ENCODE measurements at regions not wholly inside any gene's neighbourhood (a gene's known extent, or its start where the extent isn't known, plus 50 kb on each side); places are given as distances from the start of the nearest gene placed in this dataset.

GRCh38 chr6:22150368-22151035, 146.3 kb downstream of the PRL start:
- Histone ChIP-seq H2AK5ac (ENCODE audit: low read depth, low read length) (no peak overlapping the region), H3K4me1 (ENCODE audit: control insufficient read depth, insufficient read depth, low read length) (peaks cover 22% of the 10 kb centered on the region), H2AK9ac (replicated peaks; ENCODE audit: low read depth, low read length, poor library complexity) (no peak overlapping the region), H3K14ac (replicated peaks; ENCODE audit: low read depth, low read length) (0 out of 2 replicates have a peak overlapping the region, but pooled peaks have one; percentile 1), H2AFZ (replicated peaks; ENCODE audit: low read length, poor library complexity) (no peak overlapping the region), H2BK15ac (ENCODE audit: low read depth, low read length) (peak overlapping the region; percentile 68; the same call in 2 of the 3 replicates), H3K27me3 (ENCODE audit: control insufficient read depth, insufficient read depth, low read length) (no peaks in the 10 kb centered on the region), H3K79me1 (ENCODE audit: low read depth in 1 of 2, low read length in 2 of 2) (0 out of 4 replicates have a peak, but pooled peaks cover 0 to 3% of the 10 kb centered on the region in 2 experiments), H3K23ac (ENCODE audit: low read depth, low read length) (0 out of 2 replicates have a peak overlapping the region, but pooled peaks have one; percentile 2), H3K27ac (ENCODE audit: insufficient read depth, low read length) (peak overlapping the region; percentile 75; the same call in 1 of the 2 replicates), H4K20me1 (ENCODE audit: insufficient read depth, low read length) (no peaks in the 10 kb centered on the region), H2BK120ac (ENCODE audit: low read depth, low read length) (peak overlapping the region; percentile 54), H3K18ac (ENCODE audit: low read depth, low read length) (peak overlapping the region; percentile 88; the same call in 1 of the 2 replicates), H3K9ac (ENCODE audit: low read depth, low read length) (peak overlapping the region; percentile 14; the same call in 1 of the 2 replicates), H3K4ac (ENCODE audit: low read depth, low read length) (peak overlapping the region; percentile 19; the same call in 1 of the 2 replicates), H3K9me1 (ENCODE audit: insufficient read depth, low read length) (peaks cover 12% of the 10 kb centered on the region; the same call in 1 of the 2 replicates), H3K56ac (ENCODE audit: extremely low read depth, insufficient read depth, low read length) (peak overlapping the region; percentile 23; the same call in 1 of the 2 replicates), H3K4me2 (ENCODE audit: low read depth, low read length) (peak overlapping the region; percentile 50; the same call in 1 of the 2 replicates), H3K36me3 (ENCODE audit: control insufficient read depth, insufficient read depth, low read length) (no peaks in the 10 kb centered on the region), H3K4me3 (ENCODE audit: insufficient read depth, low read depth, low read length) (no peak overlapping the region), H4K91ac (ENCODE audit: insufficient read depth, low read depth, low read length) (peak overlapping the region; percentile 27), H4K8ac (ENCODE audit: low read depth in 2 of 2, low read length in 2 of 2) (peak overlapping the region in 1 of 2 experiments; percentile 6; a peak in 1 of 4 replicates), H2BK5ac (ENCODE audit: low read depth, low read length, poor library complexity, severe bottlenecking) (peak overlapping the region; percentile 80), H3K9me3 (ENCODE audit: control insufficient read depth, insufficient read depth, low read length) (no peaks in the 10 kb centered on the region), H2BK20ac (ENCODE audit: low read depth, low read length) (peak overlapping the region; percentile 28; the same call in 1 of the 2 replicates), H4K5ac (ENCODE audit: low read depth, low read length) (peak overlapping the region; percentile 85; the same call in 1 of the 2 replicates)
- DNase-seq (no peak), ATAC-seq (ENCODE audit: low read depth) (peak; percentile 44)
- TF ChIP-seq, protein P1, sequence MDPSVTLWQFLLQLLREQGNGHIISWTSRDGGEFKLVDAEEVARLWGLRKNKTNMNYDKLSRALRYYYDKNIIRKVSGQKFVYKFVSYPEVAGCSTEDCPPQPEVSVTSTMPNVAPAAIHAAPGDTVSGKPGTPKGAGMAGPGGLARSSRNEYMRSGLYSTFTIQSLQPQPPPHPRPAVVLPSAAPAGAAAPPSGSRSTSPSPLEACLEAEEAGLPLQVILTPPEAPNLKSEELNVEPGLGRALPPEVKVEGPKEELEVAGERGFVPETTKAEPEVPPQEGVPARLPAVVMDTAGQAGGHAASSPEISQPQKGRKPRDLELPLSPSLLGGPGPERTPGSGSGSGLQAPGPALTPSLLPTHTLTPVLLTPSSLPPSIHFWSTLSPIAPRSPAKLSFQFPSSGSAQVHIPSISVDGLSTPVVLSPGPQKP (IDR thresholded peaks at IDR 0.05; ENCODE audit: borderline replicate concordance, low read depth, low read length) = no peak
- TF ChIP-seq BHLHE40 (IDR thresholded peaks at IDR 0.05; ENCODE audit: low read depth, low read length) = no peak
- TF ChIP-seq NFE2L2 (IDR thresholded peaks at IDR 0.05; ENCODE audit: low read depth, low read length) = no peak
- TF ChIP-seq MAZ (IDR thresholded peaks at IDR 0.05; ENCODE audit: borderline replicate concordance, low read depth, low read length) = no peak
- TF ChIP-seq CHD1 (IDR thresholded peaks at IDR 0.05; ENCODE audit: low read depth, low read length) = no peak
- TF ChIP-seq RAD21 (IDR thresholded peaks at IDR 0.05; ENCODE audit: low read length) = no peak
- no peak for TF ChIP-seq CEBPB (IDR thresholded peaks at IDR 0.05; ENCODE audit: low read depth, low read length)
- TF ChIP-seq FOS (IDR thresholded peaks at IDR 0.05; ENCODE audit: low read depth, low read length) = no peak
- no peak for TF ChIP-seq SMC3 (IDR thresholded peaks at IDR 0.05; ENCODE audit: low read depth, low read length)
- no peak for TF ChIP-seq POLR2A (IDR thresholded peaks at IDR 0.05; ENCODE audit: low read depth, low read length)
- no peak for TF ChIP-seq MAFK (IDR thresholded peaks at IDR 0.05; ENCODE audit: low read depth, low read length)
- POLR2A ChIA-PET (ENCODE audit: unreplicated experiment) = interaction anchor here (4.8 kb wide), 1 partner anchor 555 kb away, joined by 36 read pairs; the partner anchor contains the start of gene SOX4
- in situ Hi-C loops (cut with MboI; ENCODE audit: low sequenced_read_pairs) (no loop called here), dilution Hi-C loops (cut with HindIII; ENCODE audit: low sequenced_read_pairs, unreplicated experiment) (no loop called here), intact Hi-C loops (cut with micrococcal nuclease) (loop anchor here (10.0 kb wide), 1 partner anchor 1504 kb away; no protein-coding TSS in a partner anchor)
- CTCF ChIA-PET = interaction anchor here (0.9 kb wide), 1 partner anchor 108 kb away, joined by 3 read pairs; no protein-coding TSS in a partner anchor
- BruUV-seq (replicated peaks) = no TSS peak
